DMS114 treated with DMSO at 0.1 percent for 48 hours (cell line): ENCODE measurements at regions not wholly inside any gene's neighbourhood (a gene's known extent, or its start where the extent isn't known, plus 50 kb on each side); places are given as distances from the start of the nearest gene placed in this dataset.

Source experiments
- DNase-seq: peaks from one replicate; lab custom pipeline; 2025; ENCODE audit not compliant: unreplicated experiment; lab: John Stamatoyannopoulos, UW

- no peak for DNase-seq
Observed at GRCh38 chr9:107727086-107727780, 237.7 kb upstream of the KLF4 start.

DNA sequence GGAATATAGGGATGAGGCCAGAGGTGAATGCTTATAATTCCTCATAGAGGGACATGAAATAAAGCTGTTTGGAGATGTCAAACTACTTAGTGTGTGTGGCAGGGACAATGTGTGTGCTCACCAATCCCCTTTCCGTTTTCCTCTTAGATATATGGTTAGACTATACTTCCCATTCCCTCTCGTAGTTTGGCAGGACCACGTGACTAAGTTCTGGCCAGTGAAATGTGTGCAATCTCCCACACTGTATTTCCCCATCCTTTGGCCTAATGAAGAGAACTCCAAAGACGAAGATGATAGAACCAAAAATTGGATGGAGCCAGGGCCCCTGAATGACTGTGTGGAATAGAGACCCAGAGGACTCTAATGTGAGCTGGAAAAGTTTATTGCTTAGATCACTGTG, 233.4 kb upstream of the KLF4 start:
- no peak for DNase-seq

DNA sequence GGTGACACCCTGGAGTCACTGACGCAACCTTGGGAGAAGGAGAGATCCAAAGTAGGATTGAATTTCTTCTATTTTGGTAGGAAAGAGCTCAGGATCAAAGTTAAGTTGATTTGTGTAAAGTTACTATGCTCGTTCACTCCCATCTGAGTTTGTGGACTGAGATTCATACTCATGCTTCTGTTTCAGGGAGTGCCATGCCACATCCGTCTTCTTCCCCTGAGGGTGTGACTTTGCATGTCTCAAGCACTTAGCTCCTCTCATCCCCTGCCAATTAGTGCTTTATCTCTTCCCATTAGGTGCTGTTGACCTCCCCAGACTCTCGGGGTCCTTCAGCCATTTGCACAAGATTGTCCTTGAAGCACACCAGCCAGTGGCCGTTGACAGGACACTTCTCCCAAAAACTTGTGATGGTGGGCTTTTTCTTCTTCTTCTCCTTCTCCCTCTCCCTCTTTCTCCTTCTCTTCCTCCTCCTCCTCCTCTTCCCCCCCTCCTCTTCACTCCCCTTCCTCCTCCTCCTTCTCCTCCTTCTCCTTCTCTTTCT, 232.2 kb upstream of the KLF4 start:
- DNase-seq: no peak

- DNase-seq: no peak
Observed at GRCh38 chr9:107720501-107720900, 230.9 kb upstream of the KLF4 start.

- DNase-seq: no peak
Observed at GRCh38 chr9:107717529-107718314, 228.2 kb upstream of the KLF4 start.

- DNase-seq: no peak
Observed at GRCh38 chr9:107715740-107716139, 226.2 kb upstream of the KLF4 start.

DNA sequence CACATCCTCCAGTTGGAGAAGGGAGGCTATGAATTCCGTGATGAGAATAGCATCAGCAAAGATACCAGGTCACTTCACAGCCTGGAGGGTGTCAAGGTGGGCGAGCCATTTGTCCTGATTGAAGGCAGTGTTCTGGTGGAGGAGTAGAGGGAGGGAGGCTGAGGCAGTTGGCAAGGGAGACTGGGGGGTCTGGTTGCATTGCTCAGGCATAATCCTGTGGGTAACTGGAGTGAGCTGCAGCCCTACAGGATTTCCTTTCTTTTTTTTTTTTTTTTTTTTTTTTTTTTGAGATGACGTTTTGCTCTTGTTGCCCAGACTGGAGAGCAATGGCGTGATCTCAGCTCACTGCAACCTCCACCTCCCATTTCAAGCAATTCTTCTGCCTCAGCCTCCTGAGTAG, 223.9 kb upstream of the KLF4 start:
- DNase-seq: no peak

DNA sequence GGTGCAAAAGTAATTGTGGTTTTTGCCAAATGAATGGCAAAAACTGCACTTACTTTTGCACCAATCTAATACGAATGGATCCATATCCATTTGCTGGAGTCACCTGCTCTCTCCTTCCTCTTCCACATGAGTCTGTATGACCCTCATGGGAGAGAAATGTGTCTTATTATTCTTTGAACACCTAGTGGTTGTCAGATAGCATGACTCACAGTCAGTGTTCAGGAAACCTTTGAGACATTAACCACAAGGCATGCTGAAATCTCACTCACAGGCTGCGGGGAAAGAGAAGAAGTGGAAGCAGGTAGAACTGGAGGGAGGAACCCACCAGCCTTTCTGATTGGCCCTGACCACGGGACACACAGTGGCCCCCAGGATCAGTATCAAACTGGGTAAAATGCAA, 222.8 kb upstream of the KLF4 start:
- DNase-seq: no peak

- DNase-seq: no peak
Observed at GRCh38 chr9:107711542-107711941, 222.0 kb upstream of the KLF4 start.

DNA sequence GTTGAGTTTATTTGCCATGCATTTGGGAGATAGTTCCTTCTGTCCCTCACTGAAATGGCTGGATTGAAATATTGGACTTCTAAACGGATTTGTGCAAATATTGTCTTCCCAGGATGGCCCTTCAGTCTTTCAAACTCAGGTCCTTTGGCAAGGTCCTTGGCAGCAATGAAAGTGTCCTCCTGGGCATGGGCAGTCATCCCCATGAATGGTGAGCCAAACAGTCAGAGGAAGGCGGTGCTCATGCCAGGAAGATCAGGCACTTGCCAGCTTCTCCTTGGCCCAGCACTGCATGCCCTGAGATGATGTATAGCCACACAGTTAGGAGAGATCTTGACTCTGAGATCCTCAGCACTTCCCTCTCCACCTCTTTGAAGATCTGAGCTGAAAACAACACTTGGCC, 221.4 kb upstream of the KLF4 start:
- no peak for DNase-seq

GRCh38 chr9:107710546-107710945, 221.0 kb upstream of the KLF4 start:
- DNase-seq: no peak

DNA sequence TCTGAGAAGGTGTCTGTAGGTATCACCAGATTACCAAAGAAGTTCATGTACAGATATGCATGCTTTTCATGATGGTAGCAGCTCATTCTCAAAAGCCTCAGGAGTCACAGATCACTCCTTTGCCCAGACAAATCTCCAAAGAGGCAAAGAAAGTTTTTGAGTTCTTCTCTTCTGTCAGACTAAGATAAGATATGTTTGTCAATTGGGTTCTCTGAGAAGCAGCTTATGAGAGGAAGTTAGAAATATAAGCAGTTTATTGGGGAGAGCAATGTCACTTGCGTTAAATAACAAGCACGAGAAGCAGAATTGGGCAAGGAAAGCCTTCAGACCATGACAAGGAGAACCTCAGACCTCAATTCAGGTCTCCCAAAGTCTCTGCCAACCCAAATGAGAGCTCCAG, 219.2 kb upstream of the KLF4 start:
- no peak for DNase-seq

- no peak for DNase-seq
Observed at GRCh38 chr9:107707915-107708441, 218.4 kb upstream of the KLF4 start.

GRCh38 chr9:107707428-107707837, 217.9 kb upstream of the KLF4 start:
- DNase-seq: no peak

DNA sequence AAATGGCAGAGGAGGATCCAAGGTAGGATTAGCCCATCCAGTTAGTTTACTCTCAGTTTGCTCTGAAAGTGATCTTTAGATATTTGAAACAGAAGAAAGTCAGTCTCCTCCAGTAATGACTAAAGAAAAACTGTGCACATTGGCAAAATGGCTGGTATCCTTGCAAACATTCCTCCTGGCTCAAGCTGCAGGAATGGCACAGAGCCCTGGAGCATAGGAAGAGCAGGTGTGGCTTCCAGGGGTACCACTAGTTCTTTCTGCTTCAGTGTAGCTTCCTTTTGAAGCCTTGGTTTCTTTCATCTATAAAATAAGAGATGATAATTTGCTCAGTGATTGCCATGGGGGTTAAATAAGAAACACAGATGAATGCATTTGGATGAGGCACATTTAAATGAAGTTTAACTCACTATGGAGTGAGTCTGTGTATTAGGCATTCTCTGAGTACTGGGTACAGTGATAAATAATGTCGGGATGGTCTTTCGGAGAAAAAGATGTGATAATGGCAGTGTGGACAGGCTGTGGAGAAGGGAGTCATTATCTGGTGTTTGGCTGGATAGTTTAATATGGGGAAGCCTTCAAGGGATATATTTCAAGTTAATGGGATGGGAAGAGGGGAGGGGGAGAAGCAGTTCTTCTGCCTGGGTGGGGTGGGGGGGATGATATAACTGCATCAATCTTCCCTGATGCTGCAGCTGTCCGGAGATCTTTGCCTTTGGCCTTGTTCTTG, 217.3 kb upstream of the KLF4 start:
- no peak for DNase-seq

GRCh38 chr9:107705521-107705920, 216.0 kb upstream of the KLF4 start:
- no peak for DNase-seq

DNA sequence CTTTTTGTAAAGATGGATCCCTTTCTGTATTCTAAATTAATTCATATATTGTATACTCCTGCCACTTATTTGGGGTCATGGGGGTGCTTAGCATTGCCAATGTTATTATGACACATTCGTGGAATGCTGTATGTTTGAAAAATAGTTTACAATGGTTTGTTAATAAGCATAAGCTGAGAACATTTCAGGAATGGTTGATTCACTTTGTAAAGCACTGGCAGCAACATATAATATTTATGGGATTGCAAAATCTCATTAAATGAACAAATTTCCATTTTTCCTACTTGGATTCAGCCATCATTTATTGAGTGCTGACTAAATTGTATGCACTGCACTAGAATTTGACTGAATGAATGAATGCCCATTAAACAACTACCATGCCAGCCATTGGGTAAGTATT, 215.2 kb upstream of the KLF4 start:
- DNase-seq: no peak

DNA sequence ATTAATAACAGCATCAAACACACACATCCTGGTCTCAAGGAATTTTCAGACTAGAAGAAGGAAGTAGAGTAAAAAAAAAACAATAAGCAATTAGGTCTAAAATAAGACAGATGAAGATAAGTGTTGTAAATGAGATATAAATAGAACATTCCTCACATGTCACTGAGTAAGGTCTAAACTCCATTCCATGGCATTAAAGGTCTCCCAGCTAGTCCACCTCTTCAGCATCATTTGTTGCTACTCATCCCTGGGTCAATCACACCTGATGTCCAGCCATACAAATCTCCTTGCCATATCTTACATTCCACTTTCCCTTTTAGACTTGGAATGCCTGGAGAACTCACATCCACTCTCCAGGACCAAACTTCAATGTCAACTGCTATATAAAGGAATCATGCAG, 214.1 kb upstream of the KLF4 start:
- no peak for DNase-seq

GRCh38 chr9:107700847-107701246, 211.3 kb upstream of the KLF4 start:
- DNase-seq: no peak

- no peak for DNase-seq
Observed at GRCh38 chr9:107699231-107699630, 209.7 kb upstream of the KLF4 start.

DNA sequence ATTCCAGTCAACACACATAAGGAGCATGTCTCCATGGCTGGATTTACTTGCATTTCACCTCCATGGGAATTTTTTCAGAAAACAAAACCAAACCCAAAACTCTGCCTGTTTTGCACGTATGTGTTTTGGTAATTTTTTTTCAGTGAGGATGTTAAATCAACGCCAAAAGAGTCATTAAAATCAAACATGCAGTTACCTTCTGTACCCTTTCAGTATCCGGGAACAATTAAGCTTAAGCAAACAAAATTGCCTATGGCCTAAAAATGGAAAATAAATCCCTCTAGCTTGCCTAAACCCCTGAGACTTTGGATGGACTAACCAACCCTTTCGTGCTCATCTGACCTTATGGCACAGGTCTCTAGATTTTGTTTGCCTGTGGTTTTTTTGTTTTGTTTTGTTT, 209.2 kb upstream of the KLF4 start:
- no peak for DNase-seq

DNA sequence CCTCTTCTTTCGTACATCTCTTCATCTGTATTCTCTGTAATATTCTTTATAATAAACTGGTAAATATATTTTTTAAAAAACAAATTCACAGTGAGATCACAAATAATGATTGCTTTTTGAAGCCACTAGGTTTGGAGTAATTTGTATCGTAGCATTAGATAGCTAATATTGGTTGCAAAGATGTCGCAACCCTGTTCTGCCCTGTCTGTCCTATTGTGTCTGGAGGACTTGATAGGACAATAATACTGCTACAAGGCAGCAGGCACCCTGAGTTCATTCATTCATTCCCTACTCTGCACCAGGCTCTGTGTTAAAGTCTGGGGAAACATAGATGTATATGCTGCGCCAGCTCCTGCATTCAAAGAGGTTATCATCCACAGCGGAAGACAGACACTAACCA, 206.7 kb upstream of the KLF4 start:
- no peak for DNase-seq
